Pancreas (tissue), 10 donors: ENCODE measurements at regions not wholly inside any gene's neighbourhood (a gene's known extent, or its start where the extent isn't known, plus 50 kb on each side); places are given as distances from the start of the nearest gene placed in this dataset.

Experiments used
- ATAC-seq, 4 donors: fragments of 200-7000 bp; cut with Tn5 transposase; one replicate each; pipeline versions ENCODE4 v1.8.0 to v1.9.1; 2020; ENCODE audit warnings: mild to moderate bottlenecking in 4 of 4, moderate library complexity in 4 of 4
- DNase-seq, 6 donors: peaks; one replicate each; pipeline ENCODE4 v3.0.0-alpha.2; 2020
- FAIRE-seq: peaks from 2 replicates; lab custom pipeline; 2012; peaks lifted over from hg19 to GRCh38; lab: Jason Lieb, UNC
- H3K27ac ChIP-seq, 4 donors: fragments of 200-600 bp; sonication (generic); 1 replicate in 3 of 4; 2 replicates in 1 of 4; pipeline versions ENCODE4 v1.5.0 to v1.8.0; 2020
- H3K27me3 ChIP-seq, 4 donors: fragments of 200-600 bp; one replicate each; pipeline ENCODE4 v1.8.0; 2021
- H3K36me3 ChIP-seq, 3 donors: fragments of 200-600 bp; sonication (generic) in 1 of 3; one replicate each; pipeline versions ENCODE4 v1.5.0 to v1.8.0; 2020 to 2021
- H3K4me1 ChIP-seq, 3 donors: fragments of 200-600 bp; one replicate each; pipeline ENCODE4 v1.8.0; 2021
- H3K4me3 ChIP-seq, 4 donors: fragments of 200-600 bp; sonication (generic) in 2 of 4; one replicate each; pipeline versions ENCODE4 v1.5.0 to v1.8.0; 2020 to 2021
- H3K9me3 ChIP-seq, 4 donors: fragments of 200-600 bp; one replicate each; pipeline ENCODE4 v1.8.0; 2021
- CTCF ChIP-seq, 4 donors: fragments of 200-600 bp; sonication (generic) in 3 of 4; IDR thresholded peaks; one replicate each; pipeline versions ENCODE4 v1.5.0 to v1.8.0; 2021; ENCODE audit warnings: antibody characterized with exemption in 4 of 4
- WGBS, 2 donors: extraction: QIAGEN DNeasy Blood & Tissue Kit; methylation state at CpG; one replicate each; pipeline ENCODE4 v1.1.7; 2013; 5-methylcytosine and 5-hydroxymethylcytosine counted together
- intact Hi-C, 3 donors: fragments of 100-400 bp; cut with DNase I; formaldehyde crosslinking; loops; one replicate each; pipeline versions ENCODE4 v1.11.1 to v1.14.2; 2022
- donor health status: healthy with polysubstance abuse.
- donor health status: DM: no; HTN: no; CAD: no; lungs with moderate emphysema.
- donor health status: DM: no; HTN: no; CAD: no.
- donor health status: control.
- donor health status: control.
- donor health status: Bipolar disorder and iron deficiency.
- donor health status: DM: yes; HTN: yes; CAD: no.
- donor health status: DM: no; HTN: no; CAD: no.
- donor health status: DM: no; HTN: no; CAD: no.
- donor health status: DM: yes; HTN: yes; CAD: no.

- Histone ChIP-seq H3K27ac (no peak overlapping the region), H3K36me3 (no peaks in the 10 kb centered on the region), H3K27me3 (no peaks in the 10 kb centered on the region), H3K4me1 (no peaks in the 10 kb centered on the region), H3K9me3 (no peaks in the 10 kb centered on the region), H3K4me3 (no peak overlapping the region)
- DNase-seq (no peak), FAIRE-seq (no peak), ATAC-seq (no peak)
- WGBS, 2 donors: 71 to 76% methylated on average over 1 of the region's 1 CpG
- intact Hi-C loops: no loop called here
- no peak for TF ChIP-seq CTCF (IDR thresholded peaks at IDR 0.05)
Observed at GRCh38 chr5:144958002-144958401, 787.3 kb downstream of the KCTD16 start.

- no peak for FAIRE-seq
- 56 to 69% methylated on average over 2 of the region's 2 CpGs for WGBS, 2 donors
- no peak for TF ChIP-seq CTCF (IDR thresholded peaks at IDR 0.05)
Observed at GRCh38 chr5:144950996-144951395, 780.3 kb downstream of the KCTD16 start.

GRCh38 chr5:144947023-144947422, 776.4 kb downstream of the KCTD16 start:
- H3K4me1 ChIP-seq: no peaks in the 10 kb centered on the region
- H3K4me3 ChIP-seq: no peak overlapping the region
- intact Hi-C loops: no loop called here
- no peaks in the 10 kb centered on the region for H3K27me3 ChIP-seq
- no peaks in the 10 kb centered on the region for H3K36me3 ChIP-seq
- FAIRE-seq (no peak), DNase-seq (no peak), ATAC-seq (no peak)
- no peak overlapping the region for H3K27ac ChIP-seq
- 80 to 82% methylated on average over 2 of the region's 2 CpGs for WGBS, 2 donors
- no peaks in the 10 kb centered on the region for H3K9me3 ChIP-seq
- no peak for TF ChIP-seq CTCF (IDR thresholded peaks at IDR 0.05)

More at GRCh38 chr5:144950996-144951395, 780.3 kb downstream of the KCTD16 start:
- no peaks in the 10 kb centered on the region for H3K9me3 ChIP-seq
- no peaks in the 10 kb centered on the region for H3K4me1 ChIP-seq
- H3K27me3 ChIP-seq: no peaks in the 10 kb centered on the region
- intact Hi-C loops: no loop called here
- no peak for DNase-seq
- no peak overlapping the region for H3K4me3 ChIP-seq
- ATAC-seq: no peak
- no peaks in the 10 kb centered on the region for H3K36me3 ChIP-seq
- H3K27ac ChIP-seq: no peak overlapping the region

GRCh38 chr5:144945503-144945902, 774.8 kb downstream of the KCTD16 start:
- FAIRE-seq (no peak), DNase-seq (no peak), ATAC-seq (no peak)
- Histone ChIP-seq H3K36me3 (no peaks in the 10 kb centered on the region), H3K4me1 (no peaks in the 10 kb centered on the region), H3K27me3 (no peaks in the 10 kb centered on the region), H3K27ac (no peak overlapping the region), H3K9me3 (no peaks in the 10 kb centered on the region), H3K4me3 (no peak overlapping the region)
- 55 to 60% methylated on average over 2 of the region's 2 CpGs for WGBS, 2 donors
- TF ChIP-seq CTCF (IDR thresholded peaks at IDR 0.05): no peak
- intact Hi-C loops: no loop called here

GRCh38 chr5:144944936-144945335, 774.3 kb downstream of the KCTD16 start:
- H3K4me3 ChIP-seq: no peak overlapping the region
- 73 to 84% methylated on average over 4 of the region's 4 CpGs for WGBS, 2 donors
- no peaks in the 10 kb centered on the region for H3K36me3 ChIP-seq
- no peaks in the 10 kb centered on the region for H3K4me1 ChIP-seq
- no peaks in the 10 kb centered on the region for H3K9me3 ChIP-seq
- FAIRE-seq (no peak), ATAC-seq (no peak), DNase-seq (no peak)
- no peaks in the 10 kb centered on the region for H3K27me3 ChIP-seq
- H3K27ac ChIP-seq: no peak overlapping the region
- intact Hi-C loops: no loop called here
- no peak for TF ChIP-seq CTCF (IDR thresholded peaks at IDR 0.05)
